ENCODE measurements at regions not wholly inside any gene's neighbourhood (a gene's known extent, or its start where the extent isn't known, plus 50 kb on each side); places are given as distances from the start of the nearest gene placed in this dataset.

DNA sequence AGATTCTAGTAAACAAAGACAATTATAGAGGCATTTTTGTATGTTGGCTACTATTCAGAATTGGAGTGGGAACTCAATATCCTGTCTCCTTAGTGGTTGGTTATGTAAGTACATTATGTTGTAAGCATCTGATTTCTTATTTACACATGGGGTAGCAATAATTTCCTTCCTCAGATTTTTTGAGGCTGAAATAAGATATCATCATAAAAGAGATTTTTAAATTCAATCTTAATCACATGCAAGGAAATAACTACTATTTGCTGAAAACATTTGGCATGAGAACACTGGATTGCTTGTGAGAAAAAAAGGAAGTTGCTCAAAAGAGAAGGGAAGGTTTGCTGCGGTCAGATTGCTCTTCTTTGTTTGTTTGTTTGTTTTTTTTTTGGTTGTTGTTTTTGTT is 437.7 kb upstream of the HS3ST1 start:
- Histone ChIP-seq H3F3A (ENCODE audit: insufficient read depth, low read length) (no peaks in the 10 kb centered on the region), H3K4me2 (ENCODE audit: low read depth, low read length) (no peak overlapping the region), H3K9ac (ENCODE audit: low read length) (no peak overlapping the region), H3K9me3 (replicated peaks; ENCODE audit: insufficient read depth, low read length) (no peaks in the 10 kb centered on the region), H3K4me3 (ENCODE audit: low read length) (no peak overlapping the region), H3K9me2 (replicated peaks; ENCODE audit: insufficient read depth, low read length) (no peaks in the 10 kb centered on the region), H3K36me3 (replicated peaks; ENCODE audit: insufficient read depth, low read length) (no peaks in the 10 kb centered on the region), H3K27me3 (replicated peaks; ENCODE audit: insufficient read depth, low read length) (no peaks in the 10 kb centered on the region), H3K4me1 (ENCODE audit: low read length) (no peaks in the 10 kb centered on the region), H3K27ac (ENCODE audit: low read length) (no peak overlapping the region), H3K79me2 (ENCODE audit: low read length) (no peaks in the 10 kb centered on the region), H4K20me1 (ENCODE audit: insufficient read depth, low read length) (no peaks in the 10 kb centered on the region), H2AFZ (ENCODE audit: low read length) (no peak overlapping the region)
- TF ChIP-seq, protein P1, sequence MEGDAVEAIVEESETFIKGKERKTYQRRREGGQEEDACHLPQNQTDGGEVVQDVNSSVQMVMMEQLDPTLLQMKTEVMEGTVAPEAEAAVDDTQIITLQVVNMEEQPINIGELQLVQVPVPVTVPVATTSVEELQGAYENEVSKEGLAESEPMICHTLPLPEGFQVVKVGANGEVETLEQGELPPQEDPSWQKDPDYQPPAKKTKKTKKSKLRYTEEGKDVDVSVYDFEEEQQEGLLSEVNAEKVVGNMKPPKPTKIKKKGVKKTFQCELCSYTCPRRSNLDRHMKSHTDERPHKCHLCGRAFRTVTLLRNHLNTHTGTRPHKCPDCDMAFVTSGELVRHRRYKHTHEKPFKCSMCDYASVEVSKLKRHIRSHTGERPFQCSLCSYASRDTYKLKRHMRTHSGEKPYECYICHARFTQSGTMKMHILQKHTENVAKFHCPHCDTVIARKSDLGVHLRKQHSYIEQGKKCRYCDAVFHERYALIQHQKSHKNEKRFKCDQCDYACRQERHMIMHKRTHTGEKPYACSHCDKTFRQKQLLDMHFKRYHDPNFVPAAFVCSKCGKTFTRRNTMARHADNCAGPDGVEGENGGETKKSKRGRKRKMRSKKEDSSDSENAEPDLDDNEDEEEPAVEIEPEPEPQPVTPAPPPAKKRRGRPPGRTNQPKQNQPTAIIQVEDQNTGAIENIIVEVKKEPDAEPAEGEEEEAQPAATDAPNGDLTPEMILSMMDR (IDR thresholded peaks at IDR 0.05; ENCODE audit: low read length): no peak
- DNase-seq: no peak

DNA sequence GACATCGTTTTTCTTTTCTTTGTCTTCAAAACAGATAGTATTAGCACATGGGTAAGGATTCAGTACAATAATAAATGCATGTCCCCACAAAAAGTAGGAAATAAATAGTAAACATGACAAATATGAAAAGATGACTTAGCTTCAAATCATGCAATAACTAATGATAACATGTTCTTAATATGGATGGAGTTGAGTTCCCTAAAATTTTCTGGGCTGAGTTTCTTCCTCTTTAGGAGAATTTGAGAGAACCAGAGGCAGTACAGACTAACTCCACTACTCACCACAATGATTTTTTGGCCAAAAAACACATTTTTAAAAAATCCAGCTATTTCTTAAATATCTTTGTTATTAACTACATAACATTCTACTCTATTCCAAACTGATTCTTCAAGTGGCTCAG is 432.3 kb upstream of the HS3ST1 start:
- Histone ChIP-seq H3K9ac (ENCODE audit: low read length) (no peak overlapping the region), H2AFZ (ENCODE audit: low read length) (no peak overlapping the region), H4K20me1 (ENCODE audit: insufficient read depth, low read length) (no peaks in the 10 kb centered on the region), H3K79me2 (ENCODE audit: low read length) (no peaks in the 10 kb centered on the region), H3F3A (ENCODE audit: insufficient read depth, low read length) (no peaks in the 10 kb centered on the region), H3K4me1 (ENCODE audit: low read length) (no peaks in the 10 kb centered on the region), H3K36me3 (replicated peaks; ENCODE audit: insufficient read depth, low read length) (no peaks in the 10 kb centered on the region), H3K4me2 (ENCODE audit: low read depth, low read length) (no peak overlapping the region), H3K4me3 (ENCODE audit: low read length) (no peak overlapping the region), H3K9me3 (replicated peaks; ENCODE audit: insufficient read depth, low read length) (no peaks in the 10 kb centered on the region), H3K9me2 (replicated peaks; ENCODE audit: insufficient read depth, low read length) (no peaks in the 10 kb centered on the region), H3K27ac (ENCODE audit: low read length) (no peak overlapping the region), H3K27me3 (replicated peaks; ENCODE audit: insufficient read depth, low read length) (no peaks in the 10 kb centered on the region)
- TF ChIP-seq, protein P1 (IDR thresholded peaks at IDR 0.05; ENCODE audit: low read length): no peak
- no peak for TF ChIP-seq EZH2phosphoT487 (IDR thresholded peaks at IDR 0.05; ENCODE audit: low read length)
- no peak for TF ChIP-seq EZH2 (optimal IDR thresholded peaks at IDR 0.05; ENCODE audit: low read depth, low read length)
- DNase-seq: no peak

DNA sequence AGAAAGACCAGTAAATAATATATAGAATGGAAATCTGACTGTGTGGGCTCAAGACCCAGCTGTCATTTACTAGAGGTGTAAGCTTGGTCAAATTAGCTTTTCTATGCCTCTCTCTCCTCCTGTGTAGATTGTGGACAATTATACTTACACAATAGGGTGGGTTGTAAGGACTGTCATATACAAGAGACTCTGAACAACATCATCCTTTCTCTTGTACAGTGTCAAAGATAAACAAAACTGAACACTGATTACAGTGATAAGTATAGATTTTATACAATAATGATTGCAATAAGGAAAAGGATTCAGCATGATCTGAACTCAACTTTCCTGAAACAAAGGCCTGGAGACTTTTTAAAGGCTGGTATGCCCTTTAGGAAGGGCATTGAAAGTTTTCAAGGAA is 429.2 kb upstream of the HS3ST1 start:
- H3K9me3 ChIP-seq (replicated peaks; ENCODE audit: insufficient read depth, low read length): no peaks in the 10 kb centered on the region
- H3F3A ChIP-seq (ENCODE audit: insufficient read depth, low read length): no peaks in the 10 kb centered on the region
- no peak overlapping the region for H3K9ac ChIP-seq (ENCODE audit: low read length)
- no peaks in the 10 kb centered on the region for H3K36me3 ChIP-seq (replicated peaks; ENCODE audit: insufficient read depth, low read length)
- H3K4me1 ChIP-seq (ENCODE audit: low read length): no peaks in the 10 kb centered on the region
- no peak overlapping the region for H3K27ac ChIP-seq (ENCODE audit: low read length)
- no peak overlapping the region for H2AFZ ChIP-seq (ENCODE audit: low read length)
- H3K79me2 ChIP-seq (ENCODE audit: low read length): no peaks in the 10 kb centered on the region
- no peak overlapping the region for H3K4me3 ChIP-seq (ENCODE audit: low read length)
- H3K9me2 ChIP-seq (replicated peaks; ENCODE audit: insufficient read depth, low read length): no peaks in the 10 kb centered on the region
- no peaks in the 10 kb centered on the region for H4K20me1 ChIP-seq (ENCODE audit: insufficient read depth, low read length)
- DNase-seq: no peak
- TF ChIP-seq, protein P1 (IDR thresholded peaks at IDR 0.05; ENCODE audit: low read length): no peak
- no peak for TF ChIP-seq EZH2 (optimal IDR thresholded peaks at IDR 0.05; ENCODE audit: low read depth, low read length)
- TF ChIP-seq EZH2phosphoT487 (IDR thresholded peaks at IDR 0.05; ENCODE audit: low read length): no peak
- H3K4me2 ChIP-seq (ENCODE audit: low read depth, low read length): no peak overlapping the region
- H3K27me3 ChIP-seq (replicated peaks; ENCODE audit: insufficient read depth, low read length): no peaks in the 10 kb centered on the region

DNA sequence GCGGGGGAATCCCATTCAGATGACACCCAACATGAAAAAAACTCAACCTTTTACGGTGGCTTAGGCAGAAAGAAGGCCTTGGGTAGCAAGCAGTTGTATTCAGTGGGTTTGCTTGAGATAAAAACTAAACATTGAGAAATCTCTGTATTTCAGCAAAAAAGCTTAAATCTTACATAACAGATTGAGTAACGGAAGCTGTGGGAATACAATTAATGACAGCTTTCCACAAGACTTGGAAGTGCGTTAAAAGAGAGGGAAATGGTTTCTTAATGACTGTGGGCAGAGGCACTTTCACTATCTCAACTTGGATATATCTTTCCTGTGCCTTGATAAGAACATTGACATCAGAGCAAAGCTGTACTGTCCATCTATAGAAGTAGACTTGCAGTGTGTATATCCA is 418.5 kb upstream of the HS3ST1 start:
- Histone ChIP-seq H3K79me2 (ENCODE audit: low read length) (no peaks in the 10 kb centered on the region), H3K4me2 (ENCODE audit: low read depth, low read length) (no peak overlapping the region), H3K4me1 (ENCODE audit: low read length) (no peaks in the 10 kb centered on the region), H3K27me3 (replicated peaks; ENCODE audit: insufficient read depth, low read length) (no peaks in the 10 kb centered on the region), H3K36me3 (replicated peaks; ENCODE audit: insufficient read depth, low read length) (no peaks in the 10 kb centered on the region), H3K27ac (ENCODE audit: low read length) (no peak overlapping the region), H3F3A (ENCODE audit: insufficient read depth, low read length) (no peaks in the 10 kb centered on the region), H3K9me3 (replicated peaks; ENCODE audit: insufficient read depth, low read length) (no peaks in the 10 kb centered on the region), H4K20me1 (ENCODE audit: insufficient read depth, low read length) (no peaks in the 10 kb centered on the region), H3K9me2 (replicated peaks; ENCODE audit: insufficient read depth, low read length) (no peaks in the 10 kb centered on the region), H2AFZ (ENCODE audit: low read length) (no peak overlapping the region), H3K4me3 (ENCODE audit: low read length) (no peak overlapping the region), H3K9ac (ENCODE audit: low read length) (no peak overlapping the region)
- DNase-seq: no peak
- TF ChIP-seq, protein P1 (IDR thresholded peaks at IDR 0.05; ENCODE audit: low read length): no peak
- no peak for TF ChIP-seq EZH2 (optimal IDR thresholded peaks at IDR 0.05; ENCODE audit: low read depth, low read length)
- no peak for TF ChIP-seq EZH2phosphoT487 (IDR thresholded peaks at IDR 0.05; ENCODE audit: low read length)
